H9 (cell line): ENCODE measurements at regions not wholly inside any gene's neighbourhood (a gene's known extent, or its start where the extent isn't known, plus 50 kb on each side); places are given as distances from the start of the nearest gene placed in this dataset.

Experiments used
- DNase-seq: peaks from one replicate; pipeline ENCODE4 v3.0.0-alpha.2; 2017
- H2AFZ ChIP-seq: one replicate; pipeline ENCODE4 v1.6.1; 2013; ENCODE audit warnings: mild to moderate bottlenecking, low read length, control low read depth, moderate library complexity
- H2AK5ac ChIP-seq: 2 replicates; pipeline ENCODE4 v1.6.1; 2013; ENCODE audit warnings: low read length, control low read depth, mixed read lengths; ENCODE audit not compliant: insufficient read length
- H2BK120ac ChIP-seq: one replicate; pipeline ENCODE4 v1.6.1; 2013; ENCODE audit warnings: low read depth, mild to moderate bottlenecking, low read length, control low read depth, inconsistent platforms; ENCODE audit not compliant: poor library complexity, severe bottlenecking
- H2BK12ac ChIP-seq: 2 replicates; pipeline ENCODE4 v1.6.1; 2013; ENCODE audit warnings: low read length, control low read depth, mixed read lengths, low read depth; ENCODE audit not compliant: insufficient read length
- H2BK15ac ChIP-seq: 2 replicates; pipeline ENCODE4 v1.6.1; 2013; ENCODE audit warnings: low read depth, low read length, control low read depth
- H2BK20ac ChIP-seq: one replicate; pipeline ENCODE4 v1.6.1; 2013; ENCODE audit warnings: low read depth, mild to moderate bottlenecking, low read length, control low read depth, inconsistent platforms; ENCODE audit not compliant: poor library complexity, severe bottlenecking
- H2BK5ac ChIP-seq: 2 replicates; pipeline ENCODE4 v1.6.1; 2013; ENCODE audit warnings: low read length, control low read depth, mixed read lengths; ENCODE audit not compliant: insufficient read length
- H3K14ac ChIP-seq: 2 replicates; pipeline ENCODE4 v1.6.1; 2013; ENCODE audit warnings: low read length, control low read depth; ENCODE audit not compliant: insufficient read depth
- H3K18ac ChIP-seq: 2 replicates; pipeline ENCODE4 v1.6.1; 2013; ENCODE audit warnings: low read depth, mild to moderate bottlenecking, mixed read lengths, low read length, control low read depth; ENCODE audit not compliant: insufficient read length
- H3K23ac ChIP-seq: 2 replicates; pipeline ENCODE4 v1.6.1; 2013; ENCODE audit warnings: low read length, control low read depth, mixed read lengths, low read depth; ENCODE audit not compliant: insufficient read length
- H3K23me2 ChIP-seq: 2 replicates; pipeline ENCODE4 v1.6.1; 2013; ENCODE audit warnings: low read depth, mild to moderate bottlenecking, mixed read lengths, low read length, control low read depth; ENCODE audit not compliant: insufficient read length, poor library complexity, severe bottlenecking
- H3K27ac ChIP-seq: 2 replicates; pipeline ENCODE4 v1.5.1; 2013; ENCODE audit warnings: low read length, control low read depth, mixed read lengths, low read depth; ENCODE audit not compliant: insufficient read length
- H3K27me3 ChIP-seq: 2 replicates; pipeline ENCODE4 v1.6.1; 2013; ENCODE audit warnings: low read length, control low read depth, inconsistent platforms; ENCODE audit not compliant: insufficient read depth
- H3K4ac ChIP-seq: 2 replicates; pipeline ENCODE4 v1.6.1; 2013; ENCODE audit warnings: low read depth, mild to moderate bottlenecking, control low read depth, inconsistent platforms, low read length, moderate library complexity
- H3K4me1 ChIP-seq: 2 replicates; pipeline ENCODE4 v1.6.1; 2013; ENCODE audit warnings: low read length, control low read depth, inconsistent platforms; ENCODE audit not compliant: insufficient read depth
- H3K4me2 ChIP-seq: 2 replicates; pipeline ENCODE4 v1.6.1; 2013; ENCODE audit warnings: low read length, control low read depth, mixed read lengths; ENCODE audit not compliant: insufficient read length, insufficient read depth
- H3K56ac ChIP-seq: 2 replicates; pipeline ENCODE4 v1.6.1; 2013; ENCODE audit warnings: low read depth, mild to moderate bottlenecking, mixed read lengths, low read length, control low read depth; ENCODE audit not compliant: insufficient read length
- H3K79me1 ChIP-seq: 2 replicates; pipeline ENCODE4 v1.6.1; 2013; ENCODE audit warnings: low read depth, mild to moderate bottlenecking, moderate library complexity, low read length, control low read depth, inconsistent platforms; ENCODE audit not compliant: insufficient read depth, poor library complexity, severe bottlenecking
- H3K79me2 ChIP-seq: 2 replicates; pipeline ENCODE4 v1.6.1; 2013; ENCODE audit warnings: low read length, control low read depth, inconsistent platforms; ENCODE audit not compliant: insufficient read depth
- H3K9ac ChIP-seq: 2 replicates; pipeline ENCODE4 v1.6.1; 2013; ENCODE audit warnings: low read length, control low read depth, mixed read lengths; ENCODE audit not compliant: insufficient read length; ENCODE audit errors: extremely low read depth
- H3K9me3 ChIP-seq: one replicate; pipeline ENCODE4 v1.6.1; 2013; ENCODE audit warnings: low read depth, low read length, inconsistent platforms; ENCODE audit not compliant: control insufficient read depth
- H3T11ph ChIP-seq: one replicate; pipeline ENCODE4 v1.6.1; 2013; ENCODE audit warnings: mild to moderate bottlenecking, low read length, control low read depth, inconsistent platforms
- H4K20me1 ChIP-seq: one replicate; pipeline ENCODE4 v1.6.1; 2013; ENCODE audit not compliant: control insufficient read depth, insufficient read length, insufficient read depth
- H4K5ac ChIP-seq: 2 replicates; pipeline ENCODE4 v1.6.1; 2013; ENCODE audit warnings: low read depth, mild to moderate bottlenecking, mixed read lengths, low read length, control low read depth; ENCODE audit not compliant: insufficient read length
- H4K8ac ChIP-seq: replicated peaks from 2 replicates; pipeline ENCODE4 v1.6.1; 2013; ENCODE audit warnings: low read length, control low read depth, mixed read lengths, low read depth; ENCODE audit not compliant: insufficient read length
- H4K91ac ChIP-seq: 2 replicates; pipeline ENCODE4 v1.6.1; 2013; ENCODE audit warnings: low read depth, mild to moderate bottlenecking, moderate library complexity, mixed read lengths, low read length, control low read depth; ENCODE audit not compliant: insufficient read length
- H3K27ac Mint-ChIP-seq, 3 experiments: 2 replicates in 2 of 3; 3 replicates in 1 of 3; pipeline ENCODE4 v1.8.0; 2020 to 2021; ENCODE audit warnings: mixed read lengths in 3 of 3, mild to moderate bottlenecking in 1 of 3, moderate library complexity in 1 of 3
- H3K27me3 Mint-ChIP-seq: 2 replicates; pipeline ENCODE4 v1.8.0; 2021; ENCODE audit warnings: low read depth, mild to moderate bottlenecking, moderate library complexity, mixed read lengths
- H3K36me3 Mint-ChIP-seq, 3 experiments: 2 replicates in 2 of 3; 3 replicates in 1 of 3; pipeline ENCODE4 v1.8.0; 2020 to 2021; ENCODE audit warnings: low read depth in 3 of 3, mixed read lengths in 3 of 3; ENCODE audit not compliant: insufficient read depth in 1 of 3
- H3K4me1 Mint-ChIP-seq, 2 experiments: 2 replicates each; pipeline ENCODE4 v1.8.0; 2020; ENCODE audit warnings: mixed read lengths in 2 of 2
- H3K4me3 Mint-ChIP-seq, 2 experiments: 2 replicates in 1 of 2; 3 replicates in 1 of 2; pipeline ENCODE4 v1.8.0; 2020 to 2021; ENCODE audit warnings: mild to moderate bottlenecking in 2 of 2, mixed read lengths in 2 of 2, moderate library complexity in 1 of 2
- H3K9me3 Mint-ChIP-seq, 2 experiments: 2 replicates in 1 of 2; 3 replicates in 1 of 2; pipeline ENCODE4 v1.8.0; 2020; ENCODE audit warnings: mild to moderate bottlenecking in 2 of 2, mixed read lengths in 2 of 2, moderate library complexity in 1 of 2
- CTCF ChIP-seq: fragments of 200-600 bp; sonication (generic); conservative IDR thresholded peaks from 3 replicates; pipeline ENCODE4 v1.8.0; 2021; ENCODE audit warnings: antibody characterized with exemption, mild to moderate bottlenecking
- WGBS: extraction: QIAGEN DNeasy Blood & Tissue Kit; methylation state at CpG from one replicate; pipeline ENCODE4 v1.1.7; 2013; ENCODE audit warnings: missing lambda C conversion rate, low lambda C conversion rate, mixed read lengths; ENCODE audit not compliant: insufficient read length; ENCODE audit errors: extremely low coverage; 5-methylcytosine and 5-hydroxymethylcytosine counted together

DNA sequence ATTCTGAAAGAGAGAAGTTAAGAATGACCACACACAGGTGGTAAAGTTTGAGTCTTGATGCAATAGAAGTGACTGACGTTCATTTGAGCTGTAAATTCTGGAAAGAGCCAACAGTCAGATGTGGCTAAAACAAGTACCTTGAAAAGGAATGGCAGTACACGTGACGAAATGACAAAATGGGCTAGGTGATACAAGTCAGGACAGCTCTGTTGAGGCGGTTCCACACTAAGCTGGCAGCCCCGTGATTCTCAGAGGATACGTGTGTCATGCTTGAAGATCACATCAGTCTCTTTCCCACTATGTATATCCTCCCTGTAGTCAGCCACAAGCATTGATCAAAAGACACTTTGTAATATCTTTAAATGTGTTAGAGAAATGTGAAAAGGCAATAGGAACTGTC is 881.3 kb upstream of the ADGRL2 start:
- Histone ChIP-seq H3K18ac (no peak overlapping the region), H3K9ac (no peak overlapping the region), H3K79me1 (no peaks in the 10 kb centered on the region), H4K5ac (no peak overlapping the region), H2AFZ (no peak overlapping the region), H2BK120ac (no peak overlapping the region), H3K9me3 (no peaks in the 10 kb centered on the region), H3K4me1 (no peaks in the 10 kb centered on the region), H2BK20ac (no peak overlapping the region), H3T11ph (no peak overlapping the region), H2BK15ac (no peak overlapping the region), H2BK5ac (no peak overlapping the region), H4K91ac (no peak overlapping the region), H3K27ac (no peak overlapping the region), H3K23ac (no peak overlapping the region), H4K8ac (no peak overlapping the region), H3K4ac (no peak overlapping the region), H3K4me2 (no peak overlapping the region), H3K27me3 (no peaks in the 10 kb centered on the region), H2AK5ac (no peak overlapping the region), H3K79me2 (no peaks in the 10 kb centered on the region), H3K56ac (no peak overlapping the region), H4K20me1 (no peaks in the 10 kb centered on the region), H2BK12ac (no peak overlapping the region), H3K14ac (no peak overlapping the region), H3K23me2 (no peaks in the 10 kb centered on the region)
- no peaks in the 10 kb centered on the region for H3K36me3 Mint-ChIP-seq
- H3K9me3 Mint-ChIP-seq = peaks cover 0 to 3% of the 10 kb centered on the region in 2 experiments; a peak in 1 of 5 replicates
- H3K27ac Mint-ChIP-seq = no peak overlapping the region
- no peaks in the 10 kb centered on the region for H3K4me1 Mint-ChIP-seq
- no peak for TF ChIP-seq CTCF
- H3K4me3 Mint-ChIP-seq = no peak overlapping the region
- no peaks in the 10 kb centered on the region for H3K27me3 Mint-ChIP-seq
- no peak for DNase-seq
- no CpG with 5 or more reads among the region's 6 CpGs for WGBS
